Activated CD4-positive, alpha-beta memory T cell treated with anti-CD3 and anti-CD28 coated beads for 36 hours (primary cell): ENCODE measurements at regions not wholly inside any gene's neighbourhood (a gene's known extent, or its start where the extent isn't known, plus 50 kb on each side); places are given as distances from the start of the nearest gene placed in this dataset.
"Not testable (repeated sequence)": the region's sequence is repeated elsewhere in the genome, so short reads cannot be mapped to it uniquely, and the experiment has no call there.

Source experiments
- CTCF ChIA-PET: fragments of 350-600 bp; sonication (Branson Sonifier 250); formaldehyde crosslinking; loops from one replicate; lab custom pipeline; 2021; ENCODE audit warnings: antibody characterized with exemption, inconsistent platforms; lab: Charles Lee
- POLR2A ChIA-PET: fragments of 350-600 bp; sonication (Branson Sonifier 250); formaldehyde crosslinking; loops from one replicate; lab custom pipeline; 2021; ENCODE audit warnings: antibody characterized with exemption; lab: Charles Lee
- DNase-seq: peaks from one replicate; pipeline ENCODE4 v3.0.0-alpha.2; 2020
- H3K27ac Mint-ChIP-seq: one replicate; pipeline ENCODE4 v1.8.0; 2021; ENCODE audit warnings: mixed read lengths
- H3K27me3 Mint-ChIP-seq: one replicate; pipeline ENCODE4 v1.8.0; 2021; ENCODE audit warnings: mixed read lengths
- H3K36me3 Mint-ChIP-seq: one replicate; pipeline ENCODE4 v1.8.0; 2021; ENCODE audit warnings: mixed read lengths
- H3K4me1 Mint-ChIP-seq: one replicate; pipeline ENCODE4 v1.8.0; 2021; ENCODE audit warnings: low read depth, mixed read lengths
- H3K4me3 Mint-ChIP-seq: one replicate; pipeline ENCODE4 v1.8.0; 2021; ENCODE audit warnings: mild to moderate bottlenecking, mixed read lengths
- H3K9me3 Mint-ChIP-seq: one replicate; pipeline ENCODE4 v1.8.0; 2021; ENCODE audit warnings: mixed read lengths
- intact Hi-C: fragments of 100-400 bp; cut with micrococcal nuclease; formaldehyde crosslinking; loops from one replicate; pipeline ENCODE4 v1.15.1; 2023

DNA sequence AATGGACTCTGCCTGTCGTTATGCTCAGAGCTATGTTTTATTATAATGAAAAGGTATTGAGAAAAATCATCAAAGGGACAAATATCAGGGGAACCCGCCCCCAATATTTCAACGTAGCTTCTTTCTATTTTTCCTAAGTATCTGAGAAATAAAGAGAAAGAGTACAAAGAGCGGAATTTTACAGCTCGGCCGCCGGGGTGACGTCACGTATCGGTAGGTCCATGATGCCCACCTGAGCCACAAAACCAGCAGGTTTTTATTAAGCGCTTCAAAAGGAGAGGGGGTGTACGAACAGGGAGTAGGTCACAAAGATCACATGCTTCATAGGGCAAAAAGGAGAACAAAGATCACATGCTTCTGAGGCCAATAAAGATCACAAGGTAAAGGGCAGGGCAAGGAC lies 281.6 kb upstream of the POM121L12 start:
- Mint-ChIP-seq H3K27ac (no peak overlapping the region), H3K4me1 (no peaks in the 10 kb centered on the region), H3K27me3 (no peaks in the 10 kb centered on the region), H3K9me3 (peaks cover 22% of the 10 kb centered on the region), H3K4me3 (no peak overlapping the region), H3K36me3 (no peaks in the 10 kb centered on the region)
- CTCF ChIA-PET = no interaction called here
- DNase-seq = no peak
- intact Hi-C loops = no loop called here
- POLR2A ChIA-PET = no interaction called here

DNA sequence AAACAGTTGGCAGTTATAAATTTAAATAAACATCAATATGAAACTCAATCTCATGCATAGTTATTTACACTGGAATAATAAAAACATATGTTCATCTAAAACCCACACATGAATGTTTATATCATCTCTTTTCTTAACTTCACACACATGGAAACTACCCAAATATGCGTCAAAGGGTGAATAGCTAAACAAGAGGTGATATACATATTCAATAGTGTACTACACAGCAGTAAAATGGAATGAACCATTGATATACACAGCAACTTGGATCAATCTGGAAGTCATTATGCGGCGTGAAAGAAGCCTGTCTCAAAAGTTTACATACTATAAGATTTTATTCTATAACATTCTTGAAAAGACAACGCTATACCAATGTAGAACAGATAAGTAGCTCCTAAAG lies 282.5 kb upstream of the POM121L12 start:
- no peak for DNase-seq
- H3K4me3 Mint-ChIP-seq = no peak overlapping the region
- H3K4me1 Mint-ChIP-seq = no peaks in the 10 kb centered on the region
- H3K36me3 Mint-ChIP-seq = no peaks in the 10 kb centered on the region
- H3K27me3 Mint-ChIP-seq = no peaks in the 10 kb centered on the region
- H3K27ac Mint-ChIP-seq = no peak overlapping the region
- ChIA-PET CTCF (no interaction called here), POLR2A (no interaction called here)
- intact Hi-C loops = no loop called here
- H3K9me3 Mint-ChIP-seq = peaks cover 20% of the 10 kb centered on the region

DNA sequence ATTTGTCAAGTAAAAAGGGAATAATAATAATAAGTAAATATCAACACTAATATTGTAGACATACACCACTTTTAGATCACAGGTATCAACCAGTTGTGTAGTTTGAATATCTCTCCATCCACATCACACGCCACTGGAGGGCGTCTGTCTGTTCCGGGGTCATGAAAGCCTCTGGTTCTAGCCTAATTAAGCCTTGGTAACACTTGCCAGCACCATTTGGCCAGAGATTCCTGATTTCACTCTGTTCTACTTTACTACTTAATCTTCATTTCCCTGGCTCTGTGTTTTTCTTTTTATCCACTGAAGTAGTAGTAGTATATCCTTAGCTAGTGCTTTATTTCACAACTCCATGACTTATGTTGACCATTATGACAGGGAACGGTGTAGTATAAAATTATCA lies 285.6 kb upstream of the POM121L12 start:
- DNase-seq = no peak
- no peaks in the 10 kb centered on the region for H3K36me3 Mint-ChIP-seq
- CTCF ChIA-PET = no interaction called here
- H3K27ac Mint-ChIP-seq = no peak overlapping the region
- no peaks in the 10 kb centered on the region for H3K27me3 Mint-ChIP-seq
- intact Hi-C loops = no loop called here
- peaks cover 14% of the 10 kb centered on the region for H3K9me3 Mint-ChIP-seq
- no peaks in the 10 kb centered on the region for H3K4me1 Mint-ChIP-seq
- POLR2A ChIA-PET = no interaction called here
- H3K4me3 Mint-ChIP-seq = no peak overlapping the region

DNA sequence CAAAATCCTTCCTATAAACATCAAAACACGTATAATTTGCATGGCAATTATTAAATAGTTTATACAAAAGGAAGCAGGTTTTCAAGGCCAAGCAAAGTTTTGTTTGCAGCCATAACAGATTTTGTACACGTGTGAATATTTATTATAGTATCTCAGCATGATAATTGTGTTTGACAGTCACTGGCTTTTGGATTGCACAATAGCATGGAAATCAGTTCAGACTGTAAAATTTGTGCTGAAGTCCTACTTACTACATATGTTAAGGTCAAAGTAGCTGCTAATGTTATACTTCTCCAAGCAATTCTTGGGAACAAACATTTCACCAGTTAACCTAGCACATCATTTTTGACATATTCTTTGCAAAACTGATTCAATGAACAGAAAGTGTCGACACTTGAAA lies 287.6 kb upstream of the POM121L12 start:
- Mint-ChIP-seq H3K4me3 (no peak overlapping the region), H3K27ac (no peak overlapping the region), H3K4me1 (no peaks in the 10 kb centered on the region), H3K27me3 (no peaks in the 10 kb centered on the region), H3K9me3 (peaks cover 19% of the 10 kb centered on the region), H3K36me3 (peaks cover 1% of the 10 kb centered on the region)
- intact Hi-C loops = no loop called here
- ChIA-PET POLR2A (no interaction called here), CTCF (no interaction called here)
- no peak for DNase-seq

DNA sequence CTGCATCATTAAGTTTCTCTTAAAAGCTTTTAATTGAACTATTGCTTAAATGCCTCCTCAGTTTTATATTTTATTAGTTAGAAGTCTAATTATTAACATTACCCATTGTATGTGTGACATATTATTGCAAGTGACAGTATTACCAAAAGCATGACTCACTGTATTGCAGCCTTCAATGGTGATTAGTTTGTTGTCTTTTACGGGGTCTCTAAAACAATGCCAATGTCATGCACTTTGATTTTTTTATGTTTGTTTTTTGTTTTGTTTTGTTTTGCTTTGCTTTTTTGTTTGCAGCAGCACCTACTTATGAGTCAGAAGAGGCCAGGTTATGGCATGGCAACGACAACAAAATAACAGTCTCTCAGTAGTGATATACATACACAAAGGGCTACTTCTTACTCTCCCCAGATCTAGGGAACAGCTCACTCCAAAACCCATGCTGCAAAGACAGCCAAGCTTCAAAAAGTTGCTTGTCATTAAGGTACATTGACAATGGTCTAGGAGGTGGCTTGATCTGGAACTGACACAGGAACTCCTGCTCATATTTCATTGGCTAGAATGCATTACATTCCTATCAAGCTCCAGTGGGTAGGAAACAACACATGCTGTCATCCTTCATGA lies 293.7 kb upstream of the POM121L12 start:
- CTCF ChIA-PET = no interaction called here

DNA sequence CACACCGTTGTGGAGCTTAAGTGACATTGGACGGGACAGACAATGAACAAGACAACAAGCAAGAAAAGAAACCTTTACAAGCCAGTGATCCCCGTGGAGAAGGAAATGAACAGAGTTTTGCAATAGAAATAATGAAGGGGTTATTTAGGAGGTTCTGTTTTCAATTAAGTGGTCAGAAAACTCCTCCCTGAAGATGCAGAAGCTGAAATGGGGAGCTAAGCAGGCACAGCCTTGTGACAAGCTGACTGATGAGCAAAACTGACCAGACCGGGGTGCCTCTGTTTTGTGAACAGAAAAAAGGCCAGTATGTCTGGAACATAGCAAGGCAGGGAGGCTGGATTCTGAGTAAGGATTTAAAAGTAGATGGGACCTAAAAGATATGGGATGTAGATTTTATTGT lies 299.8 kb upstream of the POM121L12 start:
- POLR2A ChIA-PET = no interaction called here
- intact Hi-C loops = no loop called here
- no peak overlapping the region for H3K4me3 Mint-ChIP-seq
- H3K36me3 Mint-ChIP-seq = no peaks in the 10 kb centered on the region
- H3K9me3 Mint-ChIP-seq = peaks cover 42% of the 10 kb centered on the region
- CTCF ChIA-PET = no interaction called here
- no peak for DNase-seq
- H3K27me3 Mint-ChIP-seq = no peaks in the 10 kb centered on the region
- no peaks in the 10 kb centered on the region for H3K4me1 Mint-ChIP-seq
- no peak overlapping the region for H3K27ac Mint-ChIP-seq

More for the DNA sequence above, 293.7 kb upstream of the POM121L12 start:
- Mint-ChIP-seq H3K4me3 (no peak overlapping the region), H3K9me3 (peaks cover 40% of the 10 kb centered on the region), H3K27ac (no peak overlapping the region), H3K36me3 (peaks cover 1% of the 10 kb centered on the region), H3K4me1 (no peaks in the 10 kb centered on the region), H3K27me3 (no peaks in the 10 kb centered on the region)
- no peak for DNase-seq
- intact Hi-C loops = no loop called here
- POLR2A ChIA-PET = no interaction called here

DNA sequence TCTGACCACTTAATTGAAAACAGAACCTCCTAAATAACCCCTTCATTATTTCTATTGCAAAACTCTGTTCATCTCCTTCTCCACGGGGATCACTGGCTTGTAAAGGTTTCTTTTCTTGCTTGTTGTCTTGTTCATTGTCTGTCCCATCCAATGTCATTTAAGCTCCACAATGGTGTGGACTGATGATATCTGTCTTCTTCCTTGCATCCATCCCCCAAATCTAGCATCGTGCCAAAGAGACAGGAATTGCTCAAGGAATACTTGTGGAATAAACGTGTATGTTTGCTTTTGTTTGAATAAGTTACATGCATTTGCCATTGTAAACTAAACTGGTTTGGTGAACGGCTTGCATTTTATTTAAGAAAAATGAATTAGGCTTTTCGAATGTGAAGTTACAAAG lies 306.8 kb upstream of the POM121L12 start:
- H3K36me3 Mint-ChIP-seq, H3K27me3 Mint-ChIP-seq, POLR2A ChIA-PET, CTCF ChIA-PET, intact Hi-C loops, H3K27ac Mint-ChIP-seq, H3K4me1 Mint-ChIP-seq, H3K4me3 Mint-ChIP-seq, DNase-seq: not testable (repeated sequence)
- peaks cover 32% of the 10 kb centered on the region for H3K9me3 Mint-ChIP-seq

DNA sequence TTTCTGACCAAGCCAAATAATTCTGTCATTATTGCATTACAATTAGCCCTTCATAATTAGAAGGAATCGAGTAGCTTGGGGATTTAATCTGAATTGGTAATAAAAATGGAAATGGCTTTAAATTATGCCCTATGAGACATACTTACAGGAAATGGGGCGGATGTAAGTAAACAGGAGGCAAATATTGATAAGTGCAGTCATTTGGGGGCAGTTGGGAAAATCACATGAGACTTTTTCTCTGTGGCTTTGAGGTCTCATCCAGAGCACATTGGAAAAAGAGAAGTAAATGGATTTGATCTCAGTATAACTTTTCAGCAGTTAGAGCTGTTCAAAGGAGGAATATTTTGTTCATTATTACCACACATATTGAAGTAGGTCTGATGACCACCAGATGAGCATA lies 307.8 kb upstream of the POM121L12 start:
- no peaks in the 10 kb centered on the region for H3K36me3 Mint-ChIP-seq
- H3K27ac Mint-ChIP-seq = no peak overlapping the region
- peaks cover 35% of the 10 kb centered on the region for H3K9me3 Mint-ChIP-seq
- ChIA-PET CTCF (no interaction called here), POLR2A (no interaction called here)
- intact Hi-C loops = no loop called here
- H3K4me1 Mint-ChIP-seq = no peaks in the 10 kb centered on the region
- H3K4me3 Mint-ChIP-seq = no peak overlapping the region
- no peaks in the 10 kb centered on the region for H3K27me3 Mint-ChIP-seq
- DNase-seq = no peak

DNA sequence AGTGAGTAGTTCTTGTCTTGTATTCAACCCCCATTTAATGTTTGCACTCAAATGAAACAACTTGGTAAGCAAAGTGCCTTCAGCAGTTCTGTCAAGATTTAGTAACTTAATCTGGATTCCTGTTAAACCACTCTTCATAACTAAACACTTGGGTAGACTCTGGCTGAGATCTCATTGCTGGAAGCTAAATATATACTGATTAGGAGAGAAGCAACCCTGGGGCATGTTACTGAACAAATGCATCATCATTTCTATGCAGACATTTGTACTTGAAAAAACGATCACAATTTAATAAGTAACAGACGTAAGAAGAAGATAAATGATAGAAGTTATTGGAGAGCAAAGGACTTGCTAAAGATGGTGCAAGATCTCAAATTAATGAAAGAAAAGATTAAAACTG lies 308.4 kb upstream of the POM121L12 start:
- Mint-ChIP-seq H3K9me3 (peaks cover 32% of the 10 kb centered on the region), H3K4me1 (no peaks in the 10 kb centered on the region), H3K36me3 (no peaks in the 10 kb centered on the region)

DNA sequence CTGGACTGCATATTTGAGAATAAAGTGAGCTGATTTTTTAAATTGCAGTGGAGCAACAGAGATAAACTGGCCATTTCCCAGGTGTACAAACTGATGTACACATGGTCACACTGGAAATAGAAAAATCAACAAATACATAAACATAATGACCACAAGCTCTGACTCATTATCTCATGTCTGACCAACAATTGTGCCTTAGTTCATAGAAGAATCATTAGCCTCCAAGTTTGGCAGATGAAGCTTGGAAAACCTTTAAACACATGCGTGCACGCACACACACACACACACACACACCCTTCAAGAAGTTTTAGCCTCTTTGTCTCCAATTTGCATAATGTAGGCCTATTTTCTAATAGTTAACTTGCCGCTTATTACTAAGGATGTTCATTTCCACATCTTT lies 308.9 kb upstream of the POM121L12 start:
- peaks cover 28% of the 10 kb centered on the region for H3K9me3 Mint-ChIP-seq
- intact Hi-C loops = no loop called here
- H3K4me3 Mint-ChIP-seq = no peak overlapping the region
- ChIA-PET POLR2A (no interaction called here), CTCF (no interaction called here)
- H3K27me3 Mint-ChIP-seq = no peaks in the 10 kb centered on the region
- no peaks in the 10 kb centered on the region for H3K36me3 Mint-ChIP-seq
- no peak for DNase-seq
- H3K27ac Mint-ChIP-seq = no peak overlapping the region
- no peaks in the 10 kb centered on the region for H3K4me1 Mint-ChIP-seq

More for the DNA sequence above, 308.4 kb upstream of the POM121L12 start:
- POLR2A ChIA-PET = no interaction called here
- Mint-ChIP-seq H3K27me3 (no peaks in the 10 kb centered on the region), H3K27ac (no peak overlapping the region), H3K4me3 (no peak overlapping the region)
- DNase-seq = no peak
- intact Hi-C loops = no loop called here
- CTCF ChIA-PET = no interaction called here

DNA sequence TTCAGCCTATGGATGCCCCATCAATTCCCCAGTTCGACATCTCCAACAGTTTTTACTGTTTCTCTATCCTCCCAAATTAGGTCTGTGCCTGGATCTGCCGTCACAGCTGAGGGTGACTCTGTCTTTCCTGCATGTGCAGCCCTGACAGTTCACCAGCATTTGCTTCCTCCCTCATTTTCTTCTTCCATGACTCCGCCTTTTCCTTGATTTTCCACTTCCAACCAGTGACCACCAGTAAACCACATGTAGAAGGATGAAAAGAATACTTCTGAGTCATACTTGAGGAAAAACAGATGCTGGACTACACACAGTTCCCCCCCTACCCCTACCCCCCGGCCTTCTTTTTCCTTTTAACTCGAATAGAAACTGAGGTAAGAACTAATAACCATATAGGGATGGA lies 311.8 kb upstream of the POM121L12 start:
- Mint-ChIP-seq H3K27me3 (no peaks in the 10 kb centered on the region), H3K9me3 (peaks cover 21% of the 10 kb centered on the region), H3K4me3 (no peak overlapping the region), H3K36me3 (no peaks in the 10 kb centered on the region), H3K27ac (no peak overlapping the region), H3K4me1 (no peaks in the 10 kb centered on the region)
- CTCF ChIA-PET = no interaction called here
- DNase-seq = no peak
- intact Hi-C loops = no loop called here
- POLR2A ChIA-PET = no interaction called here

DNA sequence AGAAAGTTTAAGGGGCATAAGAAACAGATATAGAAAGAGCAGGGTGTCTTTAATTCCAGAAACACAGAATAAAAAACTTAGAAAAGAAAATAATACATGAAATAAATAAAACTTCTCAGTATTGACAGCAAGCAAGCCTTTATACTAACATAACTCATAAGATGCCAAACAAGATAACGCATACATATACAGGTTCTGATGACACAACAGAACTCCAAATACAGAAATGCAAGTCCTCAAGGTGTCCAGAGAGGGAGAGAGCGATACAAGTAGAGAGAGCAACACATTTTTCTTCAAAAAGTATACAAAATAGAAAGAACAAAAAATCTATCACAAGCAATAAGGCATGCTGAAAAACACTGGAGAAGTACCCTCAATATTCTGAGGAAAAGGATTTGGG lies 314.6 kb upstream of the POM121L12 start:
- Mint-ChIP-seq H3K27me3 (no peaks in the 10 kb centered on the region), H3K4me3 (no peak overlapping the region), H3K36me3 (no peaks in the 10 kb centered on the region), H3K27ac (no peak overlapping the region), H3K9me3 (peaks cover 12% of the 10 kb centered on the region), H3K4me1 (no peaks in the 10 kb centered on the region)
- ChIA-PET POLR2A (no interaction called here), CTCF (no interaction called here)
- intact Hi-C loops = no loop called here
- DNase-seq = no peak

DNA sequence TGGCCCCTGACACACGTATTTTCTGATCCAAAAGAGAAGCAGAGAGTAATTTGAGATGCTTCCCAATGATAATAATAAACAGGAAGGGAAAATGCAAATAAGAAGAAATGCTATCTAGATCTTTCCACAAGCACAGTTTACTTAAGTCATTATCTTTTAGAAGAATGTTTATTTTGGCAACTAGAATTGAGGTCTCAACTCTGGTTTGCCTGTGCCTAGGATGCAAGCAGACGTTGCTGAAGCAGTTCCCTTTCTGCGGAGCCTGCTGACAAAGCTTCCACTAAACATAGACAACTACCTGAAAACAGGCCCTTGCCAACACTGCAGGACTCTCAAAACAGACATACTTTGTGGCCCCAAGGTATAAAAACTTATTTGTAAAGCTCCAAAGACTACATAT lies 315.8 kb upstream of the POM121L12 start:
- Mint-ChIP-seq H3K27me3 (no peaks in the 10 kb centered on the region), H3K36me3 (no peaks in the 10 kb centered on the region), H3K9me3 (peaks cover 13% of the 10 kb centered on the region), H3K4me3 (no peak overlapping the region), H3K4me1 (no peaks in the 10 kb centered on the region), H3K27ac (no peak overlapping the region)
- ChIA-PET CTCF (no interaction called here), POLR2A (no interaction called here)
- intact Hi-C loops = no loop called here
- DNase-seq = no peak
